Calu3 (cell line): ENCODE measurements at regions not wholly inside any gene's neighbourhood (a gene's known extent, or its start where the extent isn't known, plus 50 kb on each side); places are given as distances from the start of the nearest gene placed in this dataset.

ENCODE experiments used
- BruUV-seq: library from RNA; stranded (reverse); fragments of 400-500 nt; replicated peaks from 2 replicates; lab custom pipeline; 2021; lab: Mats Ljungman, UMichigan
- CTCF ChIA-PET: fragments of 300-600 bp; sonication (Branson Sonifier 250); formaldehyde crosslinking; loops from one replicate; lab custom pipeline; 2022; ENCODE audit warnings: antibody characterized with exemption; lab: Charles Lee
- DNase-seq: peaks from one replicate; pipeline ENCODE4 v3.0.0; 2022
- H3K27ac Mint-ChIP-seq: one replicate; pipeline ENCODE4 v1.8.0; 2022; ENCODE audit warnings: mixed read lengths; ENCODE audit not compliant: unreplicated experiment
- H3K27me3 Mint-ChIP-seq: one replicate; pipeline ENCODE4 v1.8.0; 2022; ENCODE audit warnings: mixed read lengths; ENCODE audit not compliant: unreplicated experiment
- H3K36me3 Mint-ChIP-seq: one replicate; pipeline ENCODE4 v1.8.0; 2022; ENCODE audit warnings: mild to moderate bottlenecking, moderate library complexity, mixed read lengths; ENCODE audit not compliant: insufficient read depth, unreplicated experiment
- H3K4me1 Mint-ChIP-seq: one replicate; pipeline ENCODE4 v1.8.0; 2022; ENCODE audit warnings: mild to moderate bottlenecking, low read depth, mixed read lengths; ENCODE audit not compliant: unreplicated experiment
- H3K4me3 Mint-ChIP-seq: one replicate; pipeline ENCODE4 v1.8.0; 2022; ENCODE audit warnings: mild to moderate bottlenecking, low read depth, moderate library complexity, mixed read lengths; ENCODE audit not compliant: unreplicated experiment
- H3K9me3 Mint-ChIP-seq: one replicate; pipeline ENCODE4 v1.8.0; 2022; ENCODE audit warnings: low read depth, mixed read lengths; ENCODE audit not compliant: unreplicated experiment
- intact Hi-C: fragments of 100-400 bp; cut with micrococcal nuclease; formaldehyde crosslinking; loops from one replicate; pipeline ENCODE4 v1.10.0; 2022; ENCODE audit not compliant: unreplicated experiment
- TF ChIP-seq, protein P1 (sequence below): fragments of 200-600 bp; IDR thresholded peaks from one replicate; pipeline ENCODE4 v1.8.0; 2022; ENCODE audit warnings: antibody characterized with exemption; ENCODE audit not compliant: unreplicated experiment

GRCh38 chr4:3346146-3346545 lies 53.3 kb downstream of the RGS12 start:
- BruUV-seq = no TSS peak
- Mint-ChIP-seq H3K27ac (no peak overlapping the region), H3K4me1 (no peaks in the 10 kb centered on the region), H3K9me3 (no peaks in the 10 kb centered on the region), H3K36me3 (no peaks in the 10 kb centered on the region), H3K4me3 (no peak overlapping the region), H3K27me3 (no peaks in the 10 kb centered on the region)
- TF ChIP-seq, protein P1, sequence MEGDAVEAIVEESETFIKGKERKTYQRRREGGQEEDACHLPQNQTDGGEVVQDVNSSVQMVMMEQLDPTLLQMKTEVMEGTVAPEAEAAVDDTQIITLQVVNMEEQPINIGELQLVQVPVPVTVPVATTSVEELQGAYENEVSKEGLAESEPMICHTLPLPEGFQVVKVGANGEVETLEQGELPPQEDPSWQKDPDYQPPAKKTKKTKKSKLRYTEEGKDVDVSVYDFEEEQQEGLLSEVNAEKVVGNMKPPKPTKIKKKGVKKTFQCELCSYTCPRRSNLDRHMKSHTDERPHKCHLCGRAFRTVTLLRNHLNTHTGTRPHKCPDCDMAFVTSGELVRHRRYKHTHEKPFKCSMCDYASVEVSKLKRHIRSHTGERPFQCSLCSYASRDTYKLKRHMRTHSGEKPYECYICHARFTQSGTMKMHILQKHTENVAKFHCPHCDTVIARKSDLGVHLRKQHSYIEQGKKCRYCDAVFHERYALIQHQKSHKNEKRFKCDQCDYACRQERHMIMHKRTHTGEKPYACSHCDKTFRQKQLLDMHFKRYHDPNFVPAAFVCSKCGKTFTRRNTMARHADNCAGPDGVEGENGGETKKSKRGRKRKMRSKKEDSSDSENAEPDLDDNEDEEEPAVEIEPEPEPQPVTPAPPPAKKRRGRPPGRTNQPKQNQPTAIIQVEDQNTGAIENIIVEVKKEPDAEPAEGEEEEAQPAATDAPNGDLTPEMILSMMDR = peak; percentile 50
- intact Hi-C loops = loop anchor here (1.0 to 2.0 kb wide), 2 partner anchors 95 to 134 kb away; partner anchors contain the start of gene HGFAC
- CTCF ChIA-PET = interaction anchor here (0.9 to 1.3 kb wide), 4 partner anchors 134 to 534 kb away, joined by 3 to 10 read pairs (median 6); no protein-coding TSS in a partner anchor
- DNase-seq = peak; percentile 51

DNA sequence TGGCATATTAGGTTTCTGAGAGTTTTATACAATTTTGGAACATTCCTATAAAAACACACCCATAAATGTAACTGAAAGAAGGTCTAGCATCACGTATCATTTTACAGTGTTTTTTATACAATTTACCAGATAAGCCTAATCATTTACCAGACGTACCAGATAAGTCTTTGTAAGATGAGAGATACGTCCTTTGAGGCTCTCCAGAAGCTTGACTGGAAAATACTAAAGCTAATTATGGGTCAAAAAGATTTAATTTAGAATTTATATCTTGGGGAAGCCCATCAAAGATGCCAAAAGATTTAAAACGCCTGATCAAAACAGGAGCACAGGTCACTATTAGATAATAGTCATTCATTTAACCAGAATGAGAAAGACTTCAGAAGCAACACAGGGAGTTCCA lies 55.0 kb downstream of the RGS12 start:
- BruUV-seq = no TSS peak
- no peak for DNase-seq
- CTCF ChIA-PET = interaction anchor here (0.6 kb wide), 1 partner anchor 205 kb away, joined by 4 read pairs; no protein-coding TSS in a partner anchor
- Mint-ChIP-seq H3K4me1 (no peaks in the 10 kb centered on the region), H3K36me3 (no peaks in the 10 kb centered on the region), H3K27ac (no peak overlapping the region), H3K27me3 (no peaks in the 10 kb centered on the region), H3K9me3 (no peaks in the 10 kb centered on the region), H3K4me3 (no peak overlapping the region)
- intact Hi-C loops = loop anchor here (2.0 kb wide), 1 partner anchor 93 kb away; the partner anchor contains the start of gene HGFAC
- TF ChIP-seq, protein P1 = no peak

DNA sequence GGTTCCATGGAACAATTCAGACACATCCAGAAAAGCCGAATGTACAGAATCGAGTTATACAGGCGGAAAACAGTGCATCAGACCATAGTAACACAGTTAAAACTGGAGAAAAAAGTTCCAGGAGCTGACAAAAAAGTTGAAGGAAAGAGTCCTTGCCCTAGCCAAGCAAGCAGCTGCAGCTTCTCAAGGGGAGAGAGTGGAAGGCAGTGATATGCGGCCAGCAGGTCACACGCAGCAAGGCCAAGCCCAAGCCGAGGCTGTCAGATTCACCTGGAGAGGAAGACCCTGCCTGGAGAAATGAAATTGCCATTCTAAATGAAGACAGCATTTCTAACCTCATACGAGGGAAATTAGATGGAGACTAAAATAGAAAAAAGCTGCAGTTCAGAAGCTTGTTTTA lies 55.8 kb downstream of the RGS12 start:
- no peaks in the 10 kb centered on the region for H3K4me1 Mint-ChIP-seq
- H3K27me3 Mint-ChIP-seq = no peaks in the 10 kb centered on the region
- no peaks in the 10 kb centered on the region for H3K9me3 Mint-ChIP-seq
- TF ChIP-seq, protein P1 = no peak
- no peak for DNase-seq
- no TSS peak for BruUV-seq
- H3K36me3 Mint-ChIP-seq = no peaks in the 10 kb centered on the region
- intact Hi-C loops = no loop called here
- no peak overlapping the region for H3K4me3 Mint-ChIP-seq
- CTCF ChIA-PET = no interaction called here
- no peak overlapping the region for H3K27ac Mint-ChIP-seq

- Mint-ChIP-seq H3K4me3 (no peak overlapping the region), H3K4me1 (no peaks in the 10 kb centered on the region), H3K27ac (no peak overlapping the region), H3K27me3 (no peaks in the 10 kb centered on the region), H3K36me3 (no peaks in the 10 kb centered on the region), H3K9me3 (no peaks in the 10 kb centered on the region)
- TF ChIP-seq, protein P1 = no peak
- CTCF ChIA-PET = no interaction called here
- no peak for DNase-seq
- intact Hi-C loops = no loop called here
- no TSS peak for BruUV-seq
These were observed 56.3 kb downstream of the RGS12 start for GRCh38 chr4:3349116-3349515.
